NCI-H1105 treated with DMSO at 0.1 percent for 48 hours (cell line): ENCODE measurements at regions not wholly inside any gene's neighbourhood (a gene's known extent, or its start where the extent isn't known, plus 50 kb on each side); places are given as distances from the start of the nearest gene placed in this dataset.

Experiments used
- DNase-seq: peaks from one replicate; lab custom pipeline; 2025; lab: John Stamatoyannopoulos, UW

DNA sequence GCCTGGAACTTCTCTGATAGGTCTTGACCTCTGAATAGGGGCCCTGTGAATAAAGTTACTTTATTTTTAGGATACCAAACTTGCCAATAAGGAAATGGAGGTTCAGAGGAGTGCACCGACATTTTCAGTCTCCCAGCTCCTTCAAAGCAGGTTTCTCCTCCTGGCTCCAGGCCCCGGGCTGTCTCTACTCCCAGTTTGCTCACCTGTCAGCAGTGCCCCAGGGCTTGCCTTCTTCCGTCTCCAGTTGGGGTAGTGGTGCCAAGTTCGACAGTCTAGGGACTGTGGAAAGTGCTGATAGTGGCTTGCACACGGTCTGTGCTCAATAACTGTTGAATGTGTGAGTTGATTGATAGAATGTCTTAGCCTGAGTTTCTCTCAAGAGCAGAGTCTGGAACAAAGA is 149.2 kb downstream of the ACTL8 start:
- DNase-seq = no peak

DNA sequence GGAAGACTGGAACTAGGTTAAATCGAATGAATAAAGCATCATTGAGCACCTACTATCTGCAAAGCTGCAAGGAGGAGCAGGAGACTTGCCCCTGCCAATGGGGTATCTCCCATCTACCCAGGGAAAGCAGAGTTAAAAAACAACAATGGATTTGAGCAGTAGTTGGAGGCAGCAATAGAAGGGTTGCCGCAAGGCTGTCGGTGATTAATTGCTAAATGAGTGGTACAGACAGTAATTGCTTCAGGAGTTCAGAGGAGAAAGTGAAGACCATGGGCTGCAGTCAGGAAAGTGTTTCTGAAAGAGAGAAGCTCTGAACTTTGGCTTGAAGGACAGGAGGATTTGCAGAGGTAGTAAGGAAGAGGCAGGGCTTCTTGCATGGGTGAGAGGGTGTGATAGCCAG is 152.9 kb downstream of the ACTL8 start:
- DNase-seq = no peak

DNA sequence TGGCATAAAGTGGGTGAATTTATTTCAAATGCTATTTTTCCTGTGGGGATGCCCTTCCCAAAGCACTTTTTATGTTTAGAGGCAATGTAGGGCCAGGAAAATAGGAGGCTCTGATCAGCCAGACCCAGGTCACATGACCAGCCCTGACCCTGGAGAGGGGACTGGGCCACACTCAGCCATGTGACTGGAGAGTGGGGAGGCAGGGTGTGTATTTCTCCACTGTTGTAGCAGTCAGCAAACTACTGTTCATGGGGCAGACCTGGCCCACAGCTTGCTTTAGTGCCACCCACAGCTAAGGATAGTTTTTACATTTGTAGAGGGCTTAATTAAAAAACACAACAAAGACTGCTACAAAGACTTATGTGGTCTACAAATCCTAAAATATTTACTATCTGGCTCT is 153.8 kb downstream of the ACTL8 start:
- no peak for DNase-seq

DNA sequence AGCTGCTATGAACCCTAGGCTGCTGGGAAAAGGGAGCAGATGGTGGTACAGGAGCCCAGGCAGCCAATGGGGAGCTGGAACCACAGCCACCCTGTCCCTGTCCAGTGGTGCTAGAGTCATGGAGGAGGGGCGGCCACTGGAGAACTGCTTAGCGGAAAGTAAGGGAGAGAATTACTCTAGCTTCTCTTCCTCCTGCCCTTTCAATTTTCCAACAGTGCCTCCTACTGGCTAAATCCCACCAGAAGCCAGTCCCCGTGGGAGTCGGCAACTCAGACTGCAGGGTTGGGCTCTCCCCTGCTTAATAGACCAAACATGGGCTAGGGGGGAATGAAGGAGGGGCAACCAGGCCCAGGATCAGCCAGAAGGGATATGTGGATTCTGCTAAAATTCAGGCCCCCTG is 154.5 kb downstream of the ACTL8 start:
- DNase-seq = peak; percentile 19

DNA sequence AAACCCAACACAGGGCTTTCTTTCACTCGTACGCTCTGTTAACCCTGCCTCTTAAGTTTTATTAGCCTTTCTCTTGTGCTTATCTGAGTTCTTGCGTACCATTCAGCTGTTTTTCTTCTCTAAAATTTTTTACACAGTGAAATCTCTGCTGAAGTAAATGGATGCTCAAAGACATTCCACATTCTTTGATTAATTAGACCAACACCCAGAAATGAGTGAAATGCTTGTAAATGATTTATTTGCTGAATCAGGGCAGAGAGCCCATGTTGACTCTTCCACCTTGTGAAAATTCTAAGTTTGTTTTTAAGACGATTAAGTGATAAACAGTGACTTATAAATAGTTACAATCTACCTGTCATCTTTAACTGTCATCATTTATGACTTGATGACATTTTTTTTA is 156.7 kb downstream of the ACTL8 start:
- no peak for DNase-seq

DNA sequence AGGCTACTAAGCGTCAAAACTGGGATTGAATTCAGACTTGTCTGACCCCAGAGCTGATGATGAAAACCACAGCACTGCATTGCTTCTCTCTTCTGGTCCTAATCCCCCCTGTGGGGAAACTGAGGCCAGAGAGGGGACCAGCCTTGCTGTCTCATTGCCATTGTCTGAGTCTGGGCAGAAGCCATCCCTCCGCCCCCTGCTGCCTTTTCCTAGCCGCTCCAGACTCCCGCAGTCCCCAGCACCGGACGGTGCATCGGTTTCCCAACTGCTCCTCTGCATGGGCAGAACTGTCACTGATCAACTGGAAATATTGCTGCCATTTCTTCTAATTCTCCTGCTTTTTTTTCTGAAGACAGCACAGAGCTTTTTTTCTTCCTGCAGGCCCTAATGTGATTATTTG is 157.4 kb downstream of the ACTL8 start:
- DNase-seq = no peak

DNA sequence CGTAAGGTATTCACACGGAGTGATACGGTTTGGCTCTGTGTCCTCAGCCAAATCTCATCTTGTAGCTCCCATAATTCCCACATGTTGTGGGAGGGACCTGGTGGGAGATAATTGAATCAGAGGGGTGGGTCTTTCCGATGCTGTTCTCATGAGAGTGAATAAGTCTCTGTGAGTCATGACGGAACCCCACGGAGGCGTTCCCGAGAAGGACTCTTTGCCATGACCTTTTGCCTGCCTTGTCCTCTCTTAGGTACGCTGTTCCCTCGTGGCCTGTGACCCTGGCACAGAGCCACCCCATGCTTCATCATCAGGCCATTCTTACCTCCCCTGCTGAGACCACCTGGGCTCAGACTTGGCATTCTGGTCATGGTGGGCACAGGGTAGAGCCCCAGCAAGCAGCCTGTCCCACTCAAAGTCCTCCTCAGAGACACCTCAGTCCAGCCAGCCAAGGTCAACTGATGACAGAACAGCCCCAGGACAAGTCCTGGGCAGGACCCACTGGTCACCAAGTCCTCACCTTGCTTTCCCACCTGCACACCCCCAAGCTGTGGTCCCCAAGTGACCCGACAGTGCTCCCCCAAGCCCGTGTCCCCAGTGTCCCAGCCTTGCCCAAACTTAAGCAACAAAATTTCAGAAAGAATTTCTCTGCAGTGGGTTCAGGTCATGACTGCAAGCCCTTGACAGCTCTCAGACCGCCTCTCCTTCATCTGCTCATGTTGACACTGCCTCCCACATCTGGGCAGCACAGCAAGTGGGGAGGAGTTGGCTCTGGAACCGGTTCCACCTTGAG is 158.4 kb downstream of the ACTL8 start:
- DNase-seq = no peak

DNA sequence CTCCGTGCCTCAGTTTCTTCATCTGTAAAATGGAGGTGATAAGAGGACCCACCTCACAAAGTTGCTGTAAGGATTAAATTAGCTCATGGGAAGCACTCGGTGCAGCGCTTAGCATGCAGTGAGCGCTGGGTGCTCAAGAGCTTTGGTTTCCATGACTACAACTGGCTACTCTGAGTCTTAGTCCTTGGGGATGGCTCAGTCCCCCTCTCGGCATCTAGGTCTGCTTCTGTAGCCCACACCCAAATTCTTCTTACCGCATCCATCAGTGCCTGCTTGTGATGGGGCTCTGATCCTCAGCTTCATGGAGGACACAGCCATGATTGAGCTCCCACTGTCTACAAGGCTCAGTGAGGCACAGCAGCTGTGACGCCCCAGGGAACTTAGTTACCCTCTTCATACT is 159.0 kb downstream of the ACTL8 start:
- no peak for DNase-seq

DNA sequence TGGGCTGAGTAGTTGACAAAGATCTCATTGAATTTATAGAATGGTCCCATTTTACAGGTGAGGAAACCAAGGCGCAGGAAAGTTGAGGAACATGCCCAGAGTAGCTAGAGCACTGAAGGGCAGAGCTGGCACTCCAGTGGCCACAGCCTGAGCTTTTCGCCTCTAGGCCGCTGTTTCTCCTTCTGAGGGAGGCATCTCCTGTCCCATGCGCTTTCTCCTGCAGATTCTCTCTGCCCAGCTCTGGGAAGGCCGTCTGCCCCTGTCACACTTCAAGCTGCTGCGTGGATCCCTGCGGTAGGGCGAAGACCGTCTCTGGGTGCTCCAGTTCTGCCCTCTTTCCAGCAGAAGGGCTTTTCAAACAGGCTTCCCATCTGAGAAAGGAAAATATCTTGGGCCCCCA is 159.9 kb downstream of the ACTL8 start:
- no peak for DNase-seq

DNA sequence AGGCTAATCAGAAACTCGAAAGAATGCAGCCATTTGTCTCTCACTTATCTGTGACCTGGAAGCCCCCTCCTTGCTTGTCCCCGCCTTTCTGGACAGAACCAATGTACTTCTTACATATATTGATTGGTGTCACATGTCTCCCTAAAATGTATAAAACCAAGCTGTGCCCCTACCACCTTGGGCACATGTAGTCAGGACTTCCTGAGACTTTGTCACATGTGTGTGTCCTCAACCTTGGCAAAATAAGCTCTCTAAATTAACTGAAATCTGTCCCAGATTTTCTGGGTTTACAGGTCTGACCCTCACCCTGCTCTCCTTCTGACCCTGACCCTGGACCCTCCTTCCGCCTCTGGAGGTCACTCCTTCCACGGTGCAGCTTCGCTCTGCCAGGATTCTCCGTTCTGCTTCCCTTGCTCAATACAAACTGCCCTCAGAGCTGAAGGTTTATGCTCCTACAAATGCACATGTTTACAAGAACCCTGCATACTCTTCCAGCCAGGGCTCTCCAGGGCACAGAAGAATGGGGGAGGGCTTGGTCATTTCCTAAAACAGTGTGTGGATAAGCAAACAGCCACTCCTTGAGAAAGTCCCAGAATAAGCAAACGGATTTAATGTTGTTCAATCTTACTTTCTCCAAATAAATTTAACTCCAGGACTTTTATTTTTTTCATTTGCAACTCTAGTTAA is 160.5 kb downstream of the ACTL8 start:
- no peak for DNase-seq

DNA sequence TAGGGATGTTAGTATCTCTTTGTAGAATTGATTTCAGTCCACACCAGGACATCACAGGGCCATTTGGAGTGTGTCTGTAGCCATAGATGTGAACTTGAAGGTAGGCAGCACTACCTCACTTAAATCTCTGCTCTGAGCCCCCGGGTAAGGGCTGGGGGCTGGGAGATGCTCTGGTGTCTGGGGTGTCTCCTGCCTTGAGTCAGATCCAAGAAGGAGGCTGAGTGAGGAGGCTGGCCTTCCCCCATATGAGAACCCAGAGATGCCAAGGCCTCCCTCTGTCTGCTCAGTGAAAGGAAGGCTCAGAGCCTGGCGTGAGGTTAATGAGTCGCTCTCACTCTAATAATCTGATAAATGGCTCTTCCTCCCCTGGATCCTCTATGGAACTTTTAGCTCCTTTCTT is 161.6 kb downstream of the ACTL8 start:
- DNase-seq = no peak

DNA sequence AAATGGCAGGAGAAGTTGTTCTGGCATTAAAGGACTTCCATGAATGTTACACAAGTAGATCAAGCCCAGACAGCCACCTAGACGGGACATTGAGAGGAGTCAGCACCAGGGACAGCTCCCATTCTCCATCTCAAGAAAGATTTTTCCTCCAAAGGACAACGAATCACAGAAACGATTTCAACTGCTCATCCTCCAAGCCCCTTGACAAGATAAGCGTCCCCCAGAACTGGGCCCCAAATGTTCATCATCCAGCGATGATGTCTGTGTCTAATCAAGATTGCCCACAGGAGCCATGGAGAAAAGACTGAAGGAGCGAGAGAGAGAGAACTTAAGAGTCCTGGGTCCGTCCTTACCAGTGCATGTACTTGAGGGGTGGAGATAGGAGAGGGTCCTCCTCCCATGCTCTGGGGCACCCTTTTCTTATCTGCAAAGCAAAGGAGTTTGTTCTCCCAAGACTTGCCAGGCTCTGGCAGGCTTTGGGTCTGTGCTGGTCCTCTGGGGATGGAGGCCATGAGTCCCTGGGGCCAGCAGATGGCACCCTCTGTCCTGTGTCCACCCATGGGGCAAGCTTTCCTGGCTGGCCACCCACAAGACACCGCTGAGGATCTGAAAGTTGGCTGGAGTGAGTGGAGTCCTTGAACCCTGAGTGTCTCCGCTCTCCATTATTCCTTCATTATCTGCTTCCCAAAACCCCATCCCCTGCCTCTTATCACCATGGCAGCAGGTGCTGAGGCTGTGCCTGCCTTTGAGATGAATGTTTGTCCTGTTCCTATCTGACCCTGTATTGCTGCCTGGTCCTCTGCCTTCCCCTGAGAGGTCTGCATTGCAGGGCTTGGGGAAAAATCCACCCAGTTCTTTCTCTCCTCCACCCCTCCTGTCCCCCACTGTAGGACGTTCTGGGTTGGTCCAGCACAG is 164.6 kb downstream of the ACTL8 start:
- peak; percentile 34 for DNase-seq

DNA sequence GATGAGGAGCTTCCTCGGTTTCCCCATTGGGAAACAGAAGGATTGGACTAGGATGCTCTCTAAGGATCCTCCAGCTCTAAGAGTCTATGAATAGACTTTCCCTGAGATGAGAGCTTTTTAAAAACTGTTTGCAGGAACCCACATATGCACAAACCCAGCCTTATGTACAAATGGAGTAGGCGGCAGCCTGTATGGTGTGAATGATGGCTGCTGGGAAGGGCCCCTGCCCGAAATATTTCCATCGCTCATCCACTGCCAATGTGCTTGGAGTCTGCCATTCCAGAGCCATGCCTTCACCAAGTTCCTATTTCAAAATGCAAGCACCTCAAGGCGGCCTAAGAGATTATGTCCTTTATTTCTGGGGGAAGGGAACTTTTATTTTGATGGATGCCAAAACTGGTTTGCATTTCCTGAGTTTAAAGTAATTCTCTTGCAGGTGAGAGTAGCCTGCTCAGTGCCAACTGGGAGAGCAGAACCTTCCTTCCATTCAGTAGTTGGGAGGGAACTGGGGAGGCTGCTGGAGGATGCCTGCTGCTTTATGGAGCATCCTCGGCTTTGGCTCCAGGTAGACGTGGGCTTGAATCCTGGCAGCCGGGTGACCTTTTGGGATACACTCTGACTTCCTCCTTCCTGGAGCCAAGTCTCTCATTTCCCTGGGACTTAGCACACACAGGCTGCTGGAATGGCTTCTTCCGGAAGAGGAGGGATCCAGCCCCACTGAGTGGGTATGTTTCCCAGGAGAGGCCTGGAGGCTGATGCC is 165.9 kb downstream of the ACTL8 start:
- DNase-seq = no peak

DNA sequence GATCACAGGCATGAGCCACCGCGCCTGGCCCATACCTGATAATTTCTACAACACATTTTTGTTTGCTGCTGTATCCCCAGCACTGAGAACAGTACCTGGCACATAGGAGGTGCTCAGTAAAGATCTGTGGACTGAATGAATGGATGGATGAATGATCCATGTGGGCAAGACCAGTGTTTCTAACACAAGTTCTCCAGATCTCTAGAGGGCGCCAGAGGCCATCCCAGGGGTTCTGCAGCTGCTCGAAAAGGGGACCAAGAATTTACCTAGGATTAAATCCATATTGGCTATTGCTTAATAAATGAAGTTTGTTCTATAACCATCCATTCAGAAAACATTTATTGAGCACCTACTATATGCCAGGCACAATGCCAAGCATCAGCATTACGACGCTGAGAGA is 167.7 kb downstream of the ACTL8 start:
- DNase-seq = peak; percentile 48

DNA sequence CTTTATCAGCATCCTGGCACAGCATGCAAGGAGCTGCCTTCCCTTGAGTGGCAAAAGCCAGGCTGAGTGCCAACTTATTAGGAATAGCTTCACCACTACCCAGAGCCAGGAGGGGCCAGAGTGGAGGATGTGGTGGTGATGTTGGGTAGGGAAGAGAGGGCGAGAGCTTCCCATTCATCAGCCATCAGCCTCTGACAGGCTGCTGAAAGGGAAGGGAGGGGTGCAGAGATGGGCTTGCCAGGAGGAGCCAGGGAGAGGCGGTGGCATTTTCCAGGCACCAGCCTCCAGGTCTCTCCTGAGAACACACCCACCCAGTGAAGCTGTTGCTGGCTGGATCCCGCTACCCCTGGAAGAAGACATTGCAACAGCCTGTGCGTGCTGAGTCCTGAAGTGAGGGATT is 168.5 kb downstream of the ACTL8 start:
- peak; percentile 77 for DNase-seq

DNA sequence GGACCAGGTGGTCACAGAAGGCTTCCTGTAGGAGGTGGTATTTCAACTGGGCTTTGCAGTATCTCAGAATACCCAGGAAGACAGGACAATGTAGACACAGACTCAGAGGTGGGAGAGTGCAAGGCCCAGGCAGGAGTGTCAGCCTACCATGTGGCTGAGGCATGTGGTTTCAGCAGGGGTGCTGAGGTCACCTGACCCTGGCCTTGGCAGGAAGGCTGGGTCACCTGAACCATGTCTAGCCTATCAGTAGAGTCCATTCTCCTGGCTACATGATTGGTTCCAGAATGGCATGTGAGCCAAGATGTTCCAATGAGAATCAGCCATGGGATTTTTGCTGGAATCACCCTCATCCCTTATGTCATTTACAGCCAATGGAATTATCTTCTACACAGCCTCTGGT is 169.4 kb downstream of the ACTL8 start:
- no peak for DNase-seq

DNA sequence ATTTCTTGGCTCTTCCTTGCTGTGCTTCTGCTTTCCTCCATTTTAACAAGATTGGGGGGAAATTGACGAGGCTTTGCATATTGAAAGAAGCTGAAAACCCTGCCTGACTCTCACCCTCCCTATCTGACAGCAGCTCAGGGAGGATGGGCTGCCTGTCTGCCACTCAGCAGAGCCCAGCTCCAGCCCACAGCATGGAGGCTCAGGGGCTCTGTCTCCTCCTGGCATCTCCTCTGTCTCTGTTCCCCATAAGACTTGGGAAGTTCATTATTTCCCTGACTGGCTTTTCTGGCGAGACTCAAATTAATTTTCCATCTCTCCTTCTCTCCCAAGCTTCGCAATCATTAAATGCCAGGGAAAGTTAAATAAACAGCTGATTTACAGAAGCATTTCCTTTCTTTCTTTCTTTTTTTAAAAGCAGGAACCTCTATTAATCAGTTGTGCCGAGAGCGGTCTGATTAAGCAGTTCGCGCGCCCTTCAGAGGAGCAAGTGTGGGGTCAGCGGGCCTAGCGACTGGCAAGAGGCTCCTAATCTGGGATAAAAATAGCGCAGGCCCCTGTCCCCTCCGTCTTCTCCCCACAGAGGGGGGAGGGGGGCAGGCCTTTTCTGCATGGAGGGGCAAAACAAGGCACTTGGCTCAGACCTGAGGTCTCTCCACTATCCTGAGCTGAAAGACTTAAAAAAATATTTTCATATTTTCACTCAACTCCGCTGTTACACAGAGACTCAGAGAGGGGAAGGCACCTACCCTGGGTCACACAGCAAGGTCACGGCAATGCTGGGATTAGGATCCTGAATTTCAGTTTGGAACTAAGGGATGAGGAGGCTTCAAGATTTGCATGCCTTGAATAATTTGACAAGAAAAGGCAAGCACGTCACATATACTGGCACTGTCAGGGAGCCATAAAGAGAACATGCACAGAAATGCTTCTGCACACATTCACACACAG is 170.4 kb downstream of the ACTL8 start:
- DNase-seq = no peak

DNA sequence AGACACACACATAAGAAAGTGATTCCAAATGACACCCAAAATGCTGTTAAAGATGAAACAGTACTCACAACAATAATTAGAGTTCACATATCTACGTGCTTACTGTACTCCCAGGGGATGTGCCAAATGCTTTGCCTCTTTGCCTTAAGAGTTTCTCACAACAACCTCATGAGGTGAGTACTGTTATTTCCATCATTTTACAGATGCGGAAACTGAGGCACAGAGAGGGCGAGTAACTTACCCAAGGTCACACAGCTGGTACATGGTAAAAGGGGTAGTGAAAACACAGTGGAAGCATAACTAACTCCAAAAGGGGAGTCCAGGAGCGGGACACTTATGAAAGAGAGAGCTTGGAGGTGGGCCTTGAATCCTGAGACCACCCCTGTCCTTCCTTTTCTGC is 171.8 kb downstream of the ACTL8 start:
- no peak for DNase-seq

DNA sequence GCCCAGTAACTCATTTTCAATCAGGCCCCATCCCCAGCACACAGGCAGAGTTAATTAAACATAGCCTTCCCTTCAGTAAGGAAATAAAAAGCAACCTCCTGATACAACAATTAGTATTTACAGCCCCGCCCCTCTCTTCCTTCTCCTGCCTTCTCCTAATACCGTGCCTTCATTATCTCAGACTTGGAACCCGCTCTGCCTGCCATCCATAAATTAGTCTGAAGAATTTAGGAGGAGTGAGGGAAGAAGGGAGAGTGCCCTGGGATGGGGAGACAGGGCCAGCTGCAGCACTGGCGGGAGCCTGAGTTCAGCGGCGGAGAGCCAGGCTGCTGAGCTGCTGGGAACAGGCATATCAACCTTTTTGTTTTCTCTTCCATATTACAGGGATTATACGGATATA is 172.8 kb downstream of the ACTL8 start:
- peak; percentile 14 for DNase-seq

DNA sequence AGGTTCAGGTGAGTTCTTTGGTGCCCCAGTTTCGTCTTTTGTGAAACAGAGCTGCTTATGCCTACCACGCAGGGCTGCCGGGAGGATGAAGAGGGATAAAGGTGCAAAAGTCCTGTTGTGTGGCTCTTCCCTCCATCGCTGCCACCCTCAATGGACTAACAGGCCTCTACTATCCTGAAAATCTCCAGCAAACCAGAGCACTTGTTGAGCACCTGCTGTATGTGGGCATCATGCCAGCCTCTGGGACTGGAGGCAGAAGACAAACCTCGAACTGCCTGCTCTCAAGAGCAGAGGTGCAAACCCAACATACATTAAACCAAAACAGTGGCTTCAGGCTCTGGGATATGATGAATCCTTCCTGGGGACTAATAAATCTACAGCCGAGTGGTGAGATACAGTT is 174.1 kb downstream of the ACTL8 start:
- DNase-seq = no peak

DNA sequence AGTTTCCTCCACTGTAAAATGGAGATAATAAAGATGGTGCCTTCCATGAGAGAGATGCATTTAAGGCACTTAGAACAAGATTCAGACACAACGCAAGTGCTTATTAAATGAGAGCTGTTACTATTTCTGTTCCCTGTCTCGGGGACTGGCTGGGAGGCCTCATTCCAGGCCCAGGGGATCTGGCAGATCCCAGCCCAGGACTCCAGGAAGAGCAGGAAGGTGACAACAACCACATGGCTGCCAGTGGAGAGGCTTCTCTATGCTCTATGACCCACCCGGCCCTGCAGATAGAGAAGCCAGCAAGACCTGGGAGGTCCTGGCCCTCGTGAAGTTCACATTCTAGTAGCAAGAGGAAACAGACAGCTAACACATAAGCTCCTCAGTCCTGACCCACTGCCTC is 175.5 kb downstream of the ACTL8 start:
- no peak for DNase-seq
